ENCODE measurements at regions not wholly inside any gene's neighbourhood (a gene's known extent, or its start where the extent isn't known, plus 50 kb on each side); places are given as distances from the start of the nearest gene placed in this dataset.

DNA sequence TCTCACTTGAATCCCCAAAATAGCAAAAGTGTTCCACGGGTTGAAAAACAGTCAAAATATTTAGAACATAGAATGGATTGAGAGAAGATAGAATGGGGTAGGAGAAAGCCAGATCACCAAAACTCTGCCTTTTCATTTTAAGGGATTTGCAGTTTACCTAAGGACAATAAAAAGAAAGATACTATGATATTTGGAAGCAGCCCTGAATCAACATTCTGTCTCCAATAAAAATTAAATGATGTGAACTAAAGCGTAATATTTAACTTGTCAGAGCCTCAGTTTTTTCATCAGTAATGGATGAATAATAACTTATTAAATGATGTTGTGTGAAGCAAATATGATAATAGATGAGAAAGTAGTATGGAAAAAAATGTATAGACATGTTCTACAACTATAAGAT lies 100.2 kb upstream of the REG3G start:
- TF ChIP-seq, protein P1, sequence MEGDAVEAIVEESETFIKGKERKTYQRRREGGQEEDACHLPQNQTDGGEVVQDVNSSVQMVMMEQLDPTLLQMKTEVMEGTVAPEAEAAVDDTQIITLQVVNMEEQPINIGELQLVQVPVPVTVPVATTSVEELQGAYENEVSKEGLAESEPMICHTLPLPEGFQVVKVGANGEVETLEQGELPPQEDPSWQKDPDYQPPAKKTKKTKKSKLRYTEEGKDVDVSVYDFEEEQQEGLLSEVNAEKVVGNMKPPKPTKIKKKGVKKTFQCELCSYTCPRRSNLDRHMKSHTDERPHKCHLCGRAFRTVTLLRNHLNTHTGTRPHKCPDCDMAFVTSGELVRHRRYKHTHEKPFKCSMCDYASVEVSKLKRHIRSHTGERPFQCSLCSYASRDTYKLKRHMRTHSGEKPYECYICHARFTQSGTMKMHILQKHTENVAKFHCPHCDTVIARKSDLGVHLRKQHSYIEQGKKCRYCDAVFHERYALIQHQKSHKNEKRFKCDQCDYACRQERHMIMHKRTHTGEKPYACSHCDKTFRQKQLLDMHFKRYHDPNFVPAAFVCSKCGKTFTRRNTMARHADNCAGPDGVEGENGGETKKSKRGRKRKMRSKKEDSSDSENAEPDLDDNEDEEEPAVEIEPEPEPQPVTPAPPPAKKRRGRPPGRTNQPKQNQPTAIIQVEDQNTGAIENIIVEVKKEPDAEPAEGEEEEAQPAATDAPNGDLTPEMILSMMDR (IDR thresholded peaks at IDR 0.05): no peak
- no peak for TF ChIP-seq POLR2A (IDR thresholded peaks at IDR 0.05)

Measured in vagina (tissue), 2 donors.